ENCODE measurements at regions not wholly inside any gene's neighbourhood (a gene's known extent, or its start where the extent isn't known, plus 50 kb on each side); places are given as distances from the start of the nearest gene placed in this dataset.
"Not testable (repeated sequence)": the region's sequence is repeated elsewhere in the genome, so short reads cannot be mapped to it uniquely, and the experiment has no call there.

DNA sequence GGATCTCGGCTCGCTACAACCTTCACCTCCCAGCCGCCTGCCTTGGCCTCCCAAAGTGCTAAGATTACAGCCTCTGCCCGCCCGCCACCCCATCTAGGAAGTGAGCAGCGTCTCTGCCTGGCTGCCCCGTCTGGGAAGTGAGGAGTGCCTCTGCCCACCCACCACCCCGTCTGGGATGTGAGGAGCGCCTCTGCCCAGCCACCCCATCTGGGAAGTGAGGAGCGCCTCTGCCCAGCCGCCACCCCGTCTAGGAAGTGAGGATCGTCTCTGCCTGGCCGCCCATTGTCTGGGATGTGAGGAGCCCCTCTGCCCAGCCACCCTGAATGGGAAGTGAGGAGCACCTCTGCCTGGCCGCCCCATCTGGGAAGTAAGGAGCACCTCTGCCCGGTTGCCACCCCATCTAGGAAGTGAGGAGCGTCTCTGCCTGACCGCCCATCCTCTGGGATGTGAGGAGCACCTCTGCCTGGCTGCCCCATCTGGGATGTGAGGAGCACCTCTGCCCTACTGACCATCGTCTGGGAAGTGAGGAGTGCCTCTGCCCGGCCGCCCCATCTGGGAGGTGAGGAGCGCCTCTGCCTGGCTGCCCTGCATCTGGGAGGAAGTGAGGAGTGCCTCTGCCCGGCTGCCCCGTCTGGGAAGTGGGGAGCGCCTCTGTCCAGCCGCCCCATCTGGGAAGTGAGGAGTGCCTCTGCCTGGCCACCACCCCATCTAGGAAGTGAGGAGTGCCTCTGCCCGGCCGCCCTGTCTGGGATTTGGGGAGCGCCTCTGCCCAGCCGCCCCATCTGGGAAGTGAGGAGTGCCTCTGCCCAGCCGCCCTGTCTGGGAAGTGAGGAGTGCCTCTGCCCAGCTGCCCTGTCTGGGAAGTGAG lies 90.4 kb upstream of the ZNF519 start:
- peaks cover 18% of the 10 kb centered on the region for H3K36me3 Mint-ChIP-seq (ENCODE audit: low read depth)
- DNase-seq; intact Hi-C loops (cut with micrococcal nuclease); H3K27me3 Mint-ChIP-seq (ENCODE audit: low read depth); H3K27ac Mint-ChIP-seq; H3K9me3 Mint-ChIP-seq; CTCF ChIA-PET; H3K4me1 Mint-ChIP-seq (ENCODE audit: low read depth); H3K4me3 Mint-ChIP-seq: not testable (repeated sequence)

DNA sequence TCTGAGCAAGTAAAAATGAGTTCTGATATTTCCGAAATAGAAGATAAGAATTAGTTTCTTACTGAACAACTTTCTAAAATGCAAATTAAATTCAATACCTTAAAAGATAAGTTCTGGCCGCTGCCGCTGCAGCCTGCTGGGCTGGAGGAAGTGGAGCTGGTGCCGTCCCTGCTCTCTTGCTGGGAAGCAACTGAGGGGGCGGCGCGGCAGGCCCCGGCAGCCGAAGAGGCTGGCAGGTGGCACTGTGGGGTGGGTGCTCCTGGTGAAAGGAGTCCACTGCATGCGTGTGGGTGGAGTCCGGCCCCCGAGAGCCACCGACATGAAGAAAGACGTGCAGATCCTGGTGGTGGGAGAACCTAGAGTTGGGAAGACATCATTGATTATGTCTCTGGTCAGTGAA lies 89.5 kb upstream of the ZNF519 start:
- Mint-ChIP-seq H3K27me3 (ENCODE audit: low read depth) (no peaks in the 10 kb centered on the region), H3K4me3 (no peak overlapping the region), H3K4me1 (ENCODE audit: low read depth) (no peaks in the 10 kb centered on the region), H3K36me3 (ENCODE audit: low read depth) (peaks cover 18% of the 10 kb centered on the region), H3K27ac (no peak overlapping the region), H3K9me3 (no peaks in the 10 kb centered on the region)
- intact Hi-C loops (cut with micrococcal nuclease), result no loop called here
- no peak for DNase-seq
- CTCF ChIA-PET, result no interaction called here

- H3K36me3 Mint-ChIP-seq (ENCODE audit: low read depth); H3K27me3 Mint-ChIP-seq (ENCODE audit: low read depth); intact Hi-C loops (cut with micrococcal nuclease); H3K4me3 Mint-ChIP-seq; H3K27ac Mint-ChIP-seq; H3K4me1 Mint-ChIP-seq (ENCODE audit: low read depth); CTCF ChIA-PET; DNase-seq; H3K9me3 Mint-ChIP-seq: not testable (repeated sequence)
These were observed 83.7 kb upstream of the ZNF519 start for GRCh38 chr18:14215952-14216351.

DNA sequence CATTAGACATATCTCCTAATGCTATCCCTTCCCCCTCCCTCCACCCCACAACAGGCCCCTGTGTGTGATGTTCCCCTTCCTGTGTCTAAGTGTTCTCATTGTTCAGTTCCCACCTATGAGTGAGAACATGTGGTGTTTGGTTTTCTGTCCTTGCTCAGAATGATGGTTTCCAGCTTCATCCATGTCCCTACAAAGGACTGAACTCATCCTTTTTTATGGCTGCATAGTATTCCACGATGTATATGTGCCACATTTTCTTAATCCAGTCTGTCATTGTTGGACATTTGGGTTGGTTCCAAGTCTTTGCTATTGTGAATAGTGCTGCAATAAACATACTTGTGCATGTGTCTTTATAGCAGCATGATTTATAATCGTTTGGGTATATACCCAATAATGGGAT lies 71.2 kb upstream of the ZNF519 start:
- H3K36me3 Mint-ChIP-seq (ENCODE audit: low read depth); intact Hi-C loops (cut with micrococcal nuclease); H3K27ac Mint-ChIP-seq; H3K4me1 Mint-ChIP-seq (ENCODE audit: low read depth); DNase-seq; H3K27me3 Mint-ChIP-seq (ENCODE audit: low read depth); H3K9me3 Mint-ChIP-seq; H3K4me3 Mint-ChIP-seq; CTCF ChIA-PET: not testable (repeated sequence)

DNA sequence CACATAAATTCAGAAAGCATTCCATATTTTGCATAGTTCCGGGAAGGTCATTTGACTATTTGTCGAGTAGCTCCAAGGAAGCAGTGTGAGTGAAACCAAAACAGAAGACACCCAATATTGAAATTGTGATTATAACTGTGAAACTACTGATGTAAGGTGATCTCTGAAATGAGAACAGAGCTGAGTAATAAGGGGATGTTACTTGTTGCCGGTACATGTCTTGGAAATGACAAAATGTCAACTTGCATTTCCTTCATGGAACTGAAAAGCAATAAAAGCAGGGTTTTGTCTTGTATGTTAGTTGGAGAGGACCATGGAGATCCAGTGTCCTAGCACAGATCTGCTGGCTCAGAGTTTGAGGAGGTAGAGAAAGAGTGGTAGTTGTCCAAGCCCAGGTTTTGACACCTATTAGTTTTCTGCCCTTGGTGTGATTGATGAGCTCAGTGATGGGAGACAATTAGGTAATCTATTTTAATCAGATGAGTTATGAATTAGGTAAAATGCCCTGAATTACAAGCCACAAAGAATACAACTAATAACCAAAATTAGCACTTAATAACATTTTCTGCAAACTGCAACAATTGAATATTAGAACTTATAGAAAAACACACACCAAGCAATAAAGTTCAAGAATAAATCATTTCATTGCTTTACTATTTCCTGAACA lies 58.7 kb upstream of the ZNF519 start:
- H3K36me3 Mint-ChIP-seq (ENCODE audit: low read depth); H3K4me3 Mint-ChIP-seq; intact Hi-C loops (cut with micrococcal nuclease); H3K27ac Mint-ChIP-seq; H3K9me3 Mint-ChIP-seq; H3K27me3 Mint-ChIP-seq (ENCODE audit: low read depth); DNase-seq; CTCF ChIA-PET: not testable (repeated sequence)
- peaks cover 18% of the 10 kb centered on the region for H3K4me1 Mint-ChIP-seq (ENCODE audit: low read depth)

- DNase-seq, result no peak
- CTCF ChIA-PET, result no interaction called here
- H3K36me3 Mint-ChIP-seq (ENCODE audit: low read depth), result no peaks in the 10 kb centered on the region
- no peaks in the 10 kb centered on the region for H3K27me3 Mint-ChIP-seq (ENCODE audit: low read depth)
- peaks cover 18% of the 10 kb centered on the region for H3K4me1 Mint-ChIP-seq (ENCODE audit: low read depth)
- H3K4me3 Mint-ChIP-seq, result no peak overlapping the region
- no peak overlapping the region for H3K27ac Mint-ChIP-seq
- intact Hi-C loops (cut with micrococcal nuclease), result no loop called here
- H3K9me3 Mint-ChIP-seq, result no peaks in the 10 kb centered on the region
These were observed 57.6 kb upstream of the ZNF519 start for GRCh38 chr18:14189858-14190257.

DNA sequence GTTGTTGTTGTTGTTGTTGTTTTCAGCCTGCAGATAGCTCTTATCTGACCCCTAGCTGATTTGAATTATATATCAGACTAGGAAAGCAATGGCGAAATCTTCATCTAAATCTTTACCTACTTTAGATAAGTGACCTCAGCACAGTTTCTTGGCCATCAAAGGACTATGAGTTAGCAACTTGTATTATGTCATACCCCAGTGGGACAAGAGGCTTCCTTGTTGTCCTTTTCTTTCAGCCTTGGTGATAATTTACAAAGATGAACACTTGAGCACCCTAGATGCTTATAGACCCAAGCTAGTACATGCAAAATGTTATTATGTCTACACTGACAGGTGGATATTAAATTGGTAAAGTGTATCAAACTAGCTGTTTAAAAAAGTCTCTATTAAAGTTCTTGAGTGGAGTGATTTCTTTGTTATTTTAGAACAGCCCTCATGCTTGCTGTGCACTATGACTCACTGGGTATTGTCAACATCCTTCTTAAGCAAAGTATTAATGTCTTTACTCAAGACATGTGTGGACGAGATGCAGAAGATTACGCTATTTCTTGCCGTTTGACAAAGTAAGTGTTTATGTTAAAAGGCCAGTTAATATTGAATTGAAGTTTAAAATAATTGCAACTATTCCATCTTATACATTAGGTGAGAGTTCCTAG lies 56.6 kb upstream of the ZNF519 start:
- H3K4me3 Mint-ChIP-seq; H3K27me3 Mint-ChIP-seq (ENCODE audit: low read depth); H3K27ac Mint-ChIP-seq; intact Hi-C loops (cut with micrococcal nuclease); H3K36me3 Mint-ChIP-seq (ENCODE audit: low read depth); H3K9me3 Mint-ChIP-seq; DNase-seq: not testable (repeated sequence)
- CTCF ChIA-PET, result interaction anchor here (1.0 kb wide), 1 partner anchor 10 kb away, joined by 3 read pairs; no protein-coding TSS in a partner anchor
- H3K4me1 Mint-ChIP-seq (ENCODE audit: low read depth), result peaks cover 18% of the 10 kb centered on the region
